ENCODE measurements at regions not wholly inside any gene's neighbourhood (a gene's known extent, or its start where the extent isn't known, plus 50 kb on each side); places are given as distances from the start of the nearest gene placed in this dataset.

- peaks cover 4% of the 10 kb centered on the region; the same call in 1 of the 2 replicates for H3K9me3 Mint-ChIP-seq
- H3K36me3 Mint-ChIP-seq: no peaks in the 10 kb centered on the region
- H3K4me3 Mint-ChIP-seq: no peak overlapping the region
- ATAC-seq: peak; percentile 94
- peak; percentile 74 for DNase-seq (ENCODE audit: low spot score)
- no peaks in the 10 kb centered on the region for H3K27me3 Mint-ChIP-seq (ENCODE audit: low read depth)
- CTCF ChIA-PET: interaction anchor here (0.6 to 0.7 kb wide), 3 partner anchors 48 to 975 kb away, joined by 3 to 4 read pairs (median 3); no protein-coding TSS in a partner anchor
- H3K27ac Mint-ChIP-seq: peak overlapping the region; percentile 90
- H3K4me1 Mint-ChIP-seq: peaks cover 17% of the 10 kb centered on the region
- POLR2A ChIA-PET: interaction anchor here (0.7 to 1.5 kb wide), 2 partner anchors 81 to 83 kb away, joined by 4 to 6 read pairs; partner anchors contain the start of gene KIF5B
- TF ChIP-seq NR1H2 (CRISPR knock-in tag; IDR thresholded peaks at IDR 0.05): no peak
- TF ChIP-seq ZBTB43 (CRISPR knock-in tag; IDR thresholded peaks at IDR 0.05): no peak
- TF ChIP-seq E2F4 (CRISPR knock-in tag; IDR thresholded peaks at IDR 0.05; ENCODE audit: borderline replicate concordance, low read depth): no peak
- no peak for TF ChIP-seq ELF4 (CRISPR knock-in tag; IDR thresholded peaks at IDR 0.05; ENCODE audit: low read depth)
- TF ChIP-seq NFATC4 (CRISPR knock-in tag; IDR thresholded peaks at IDR 0.05): no peak
- no peak for TF ChIP-seq USF1 (CRISPR knock-in tag; IDR thresholded peaks at IDR 0.05)
- no peak for TF ChIP-seq ZSCAN18 (CRISPR knock-in tag; IDR thresholded peaks at IDR 0.05)
- TF ChIP-seq FOXP1 (CRISPR knock-in tag; IDR thresholded peaks at IDR 0.05; ENCODE audit: borderline replicate concordance): no peak
- TF ChIP-seq E2F1 (CRISPR knock-in tag; IDR thresholded peaks at IDR 0.05): no peak
- no peak for TF ChIP-seq ZNF232 (CRISPR knock-in tag; IDR thresholded peaks at IDR 0.05)
- no peak for TF ChIP-seq JAZF1 (CRISPR knock-in tag; IDR thresholded peaks at IDR 0.05)
- peak; percentile 83; the same call in 1 of the 2 replicates for TF ChIP-seq ZNF281 (CRISPR knock-in tag; IDR thresholded peaks at IDR 0.05)
- no peak for TF ChIP-seq NR3C1 (CRISPR knock-in tag; conservative IDR thresholded peaks at IDR 0.05; ENCODE audit: low read depth)
- 0 out of 2 replicates have a peak, but pooled peaks have one; percentile 28 for TF ChIP-seq AR (CRISPR knock-in tag; IDR thresholded peaks at IDR 0.05)
- TF ChIP-seq ERG (CRISPR knock-in tag; IDR thresholded peaks at IDR 0.05): no peak
- TF ChIP-seq KAT7 (CRISPR knock-in tag; IDR thresholded peaks at IDR 0.05; ENCODE audit: borderline replicate concordance): no peak
- peak; percentile 67; the same call in 1 of the 2 replicates for TF ChIP-seq SP1 (CRISPR knock-in tag; conservative IDR thresholded peaks at IDR 0.05)
- no peak for TF ChIP-seq TEAD4 (CRISPR knock-in tag; IDR thresholded peaks at IDR 0.05)
- TF ChIP-seq NFYB (CRISPR knock-in tag; conservative IDR thresholded peaks at IDR 0.05; ENCODE audit: low read depth): no peak
- TF ChIP-seq GTF2I (CRISPR knock-in tag; conservative IDR thresholded peaks at IDR 0.05): no peak
- no peak for TF ChIP-seq MLX (CRISPR knock-in tag; IDR thresholded peaks at IDR 0.05)
- TF ChIP-seq RELA (CRISPR knock-in tag; IDR thresholded peaks at IDR 0.05; ENCODE audit: borderline replicate concordance): no peak
- no peak; the same call in 1 of the 2 replicates for TF ChIP-seq MYBL2 (CRISPR knock-in tag; IDR thresholded peaks at IDR 0.05)
These were observed 83.2 kb upstream of the KIF5B start for GRCh38 chr10:32139223-32140073.

Data from WTC11 (cell line).